Stimulated activated CD4-positive, alpha-beta T cell treated with anti-CD3 and anti-CD28 coated beads, Interleukin-4, amount 100 ng/mL, for 1 hour (primary cell): ENCODE measurements at regions not wholly inside any gene's neighbourhood (a gene's known extent, or its start where the extent isn't known, plus 50 kb on each side); places are given as distances from the start of the nearest gene placed in this dataset.
"Not testable (repeated sequence)": the region's sequence is repeated elsewhere in the genome, so short reads cannot be mapped to it uniquely, and the experiment has no call there.

Source experiments
- DNase-seq: peaks from one replicate; pipeline ENCODE4 v3.0.0-alpha.2; 2020

DNA sequence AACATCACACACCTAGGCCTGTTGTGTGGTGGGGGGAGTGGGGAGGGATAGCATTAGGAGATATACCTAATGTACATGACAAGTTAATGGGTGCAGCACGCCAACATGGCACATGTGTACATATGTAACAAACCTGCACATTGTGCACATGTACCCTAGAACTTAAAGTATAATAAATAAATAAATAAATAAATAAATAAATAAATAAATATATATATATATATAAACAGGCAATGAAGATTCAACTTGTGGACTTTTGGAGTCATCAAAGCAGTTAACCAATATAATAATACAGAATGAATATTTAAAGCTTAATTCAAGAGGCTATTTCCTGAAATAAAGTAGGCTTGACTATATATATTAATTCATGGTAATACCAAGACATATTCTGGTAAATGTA lies 167.0 kb downstream of the FOXD2 start:
- not testable (repeated sequence) for DNase-seq

- DNase-seq = no peak
Measured at GRCh38 chr1:47608296-47608875, 170.5 kb downstream of the FOXD2 start.

- no peak for DNase-seq
Measured at GRCh38 chr1:47611992-47612391, 174.1 kb downstream of the FOXD2 start.

DNA sequence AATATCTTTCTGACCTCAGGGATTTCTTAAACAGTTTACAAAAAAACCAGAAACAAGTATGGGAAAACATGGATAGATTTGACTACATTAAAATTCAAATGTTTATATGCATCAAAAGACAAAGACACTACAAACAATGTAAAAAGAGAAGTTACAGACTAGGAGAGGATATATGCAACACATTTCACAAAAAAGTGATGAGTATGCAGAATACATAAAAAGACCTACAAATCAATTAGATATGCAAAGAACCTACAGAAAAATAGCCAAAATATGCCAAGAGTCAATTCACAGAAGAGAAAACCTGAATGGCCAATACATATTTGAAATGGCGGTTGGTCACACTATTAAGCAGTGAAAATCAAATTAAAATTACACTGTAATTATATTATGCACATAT lies 175.0 kb downstream of the FOXD2 start:
- no peak for DNase-seq

DNA sequence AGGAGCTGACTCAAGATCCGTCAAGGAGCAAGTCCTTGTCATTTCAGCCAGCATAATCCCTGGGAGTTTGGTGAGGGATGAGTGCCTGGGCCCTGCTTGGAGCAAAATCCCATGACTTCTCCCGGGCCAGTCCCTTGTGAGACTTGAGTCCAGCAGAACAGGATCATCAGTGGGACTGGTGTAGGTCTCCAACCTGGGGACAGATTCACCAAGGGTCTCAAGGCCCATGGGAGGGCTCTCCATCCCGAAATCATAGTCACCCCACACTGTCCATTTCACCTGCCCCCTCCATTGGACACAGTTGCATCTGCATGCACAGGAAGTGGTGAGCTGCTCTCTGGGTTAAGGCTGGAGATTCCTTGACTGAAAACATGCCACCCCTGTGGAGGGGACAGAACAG lies 178.2 kb downstream of the FOXD2 start:
- no peak for DNase-seq

- DNase-seq = no peak
Measured at GRCh38 chr1:47616906-47617305, 179.1 kb downstream of the FOXD2 start.

GRCh38 chr1:47617381-47618221 lies 179.8 kb downstream of the FOXD2 start:
- no peak for DNase-seq

GRCh38 chr1:47618222-47618720 lies 180.4 kb downstream of the FOXD2 start:
- no peak for DNase-seq

DNA sequence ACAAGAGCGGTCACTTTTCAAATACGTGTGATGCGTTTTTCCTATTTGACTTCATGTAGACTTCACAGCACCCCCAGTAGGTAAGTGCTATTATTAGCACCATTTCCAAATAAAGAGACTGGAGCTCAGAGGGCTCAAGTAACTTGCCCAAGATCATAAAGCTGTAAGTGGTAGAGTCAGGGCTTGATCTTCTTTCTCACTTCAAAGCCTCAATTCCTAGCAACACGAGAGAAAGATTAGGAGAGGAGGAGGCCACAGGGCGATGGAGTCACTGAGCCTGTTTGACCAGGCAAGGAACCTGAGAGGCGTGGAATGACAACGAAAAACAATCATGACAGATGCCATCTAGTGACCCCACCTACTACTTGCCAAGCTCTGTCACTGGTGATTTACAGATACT lies 181.0 kb downstream of the FOXD2 start:
- DNase-seq = no peak

DNA sequence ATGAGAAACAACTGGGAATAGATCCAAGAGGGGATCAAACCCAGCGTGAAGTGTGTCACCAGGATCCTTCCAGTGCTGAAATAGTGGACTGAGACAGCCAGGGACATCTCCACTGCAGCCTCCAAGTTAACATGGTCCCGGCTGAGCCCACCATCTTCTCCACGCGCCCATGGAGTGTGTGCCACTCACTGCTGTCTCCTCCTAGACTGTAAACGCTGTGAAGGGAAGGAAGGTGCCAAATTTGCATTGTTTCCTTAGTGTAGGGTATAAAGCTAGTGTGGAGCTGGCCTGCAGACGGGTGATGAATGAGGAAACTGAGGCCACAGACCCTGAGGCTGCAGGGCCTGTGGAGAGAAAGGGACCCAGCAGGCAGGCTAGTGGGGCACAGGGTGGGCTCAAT lies 183.6 kb downstream of the FOXD2 start:
- DNase-seq = no peak

- DNase-seq = no peak
Measured at GRCh38 chr1:47621977-47622376, 184.1 kb downstream of the FOXD2 start.

DNA sequence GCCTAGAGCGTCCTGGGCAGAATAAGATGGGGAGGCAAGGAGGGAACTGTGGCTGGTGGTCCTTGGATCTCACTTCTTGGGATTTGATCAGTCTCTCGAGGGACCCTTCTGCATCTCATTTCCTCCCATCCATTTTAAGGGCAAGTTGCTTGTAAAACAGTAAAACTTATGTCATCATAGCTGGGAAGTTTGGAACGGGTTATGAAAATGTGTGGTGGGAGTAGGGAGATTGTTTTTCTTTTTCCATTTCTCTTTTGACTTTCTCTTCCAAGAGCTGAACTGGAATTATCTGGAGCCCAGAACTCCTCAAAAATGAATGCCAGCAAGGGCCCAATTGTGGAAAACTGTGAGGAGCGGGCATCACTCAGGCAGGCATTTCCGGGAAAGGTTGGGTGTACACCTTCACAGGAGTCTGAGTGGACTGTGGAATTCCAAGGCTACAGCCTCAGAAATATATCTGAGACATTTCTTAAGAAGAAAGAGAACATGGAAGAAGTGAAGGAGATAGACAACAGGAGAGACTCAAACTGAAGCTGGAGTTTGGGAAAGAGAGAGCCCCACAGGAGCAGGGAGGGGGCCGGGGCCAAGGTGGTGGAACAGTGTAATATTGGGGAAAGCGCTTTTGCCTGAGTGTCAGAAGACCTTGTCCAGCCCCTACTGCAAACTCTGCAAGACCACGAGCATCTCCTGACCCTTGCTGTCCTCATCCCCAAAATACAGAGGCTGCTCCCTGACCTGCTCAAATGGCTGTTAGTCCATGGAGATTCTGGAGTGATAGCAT lies 185.1 kb downstream of the FOXD2 start:
- no peak for DNase-seq

- DNase-seq = no peak
Measured at GRCh38 chr1:47623557-47623940, 185.7 kb downstream of the FOXD2 start.

DNA sequence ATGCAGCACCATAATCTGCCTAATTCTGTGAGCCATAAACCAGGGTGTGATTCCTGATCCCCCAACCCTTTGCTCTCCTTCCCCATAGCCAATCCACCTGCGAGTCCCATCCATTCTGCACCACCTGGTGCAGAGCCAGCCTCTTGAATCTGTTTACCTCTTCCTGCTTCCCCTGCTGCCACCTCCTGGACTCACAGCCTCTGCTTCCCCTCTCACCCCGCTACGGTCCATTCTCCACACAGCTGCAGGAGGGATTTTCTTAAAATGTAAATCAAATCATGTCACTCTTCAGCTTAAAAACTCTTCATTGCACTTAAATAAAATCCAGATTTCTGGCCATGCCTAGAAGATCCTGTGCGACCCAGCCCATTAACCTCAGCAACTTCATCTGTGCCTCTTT lies 186.7 kb downstream of the FOXD2 start:
- DNase-seq = no peak

DNA sequence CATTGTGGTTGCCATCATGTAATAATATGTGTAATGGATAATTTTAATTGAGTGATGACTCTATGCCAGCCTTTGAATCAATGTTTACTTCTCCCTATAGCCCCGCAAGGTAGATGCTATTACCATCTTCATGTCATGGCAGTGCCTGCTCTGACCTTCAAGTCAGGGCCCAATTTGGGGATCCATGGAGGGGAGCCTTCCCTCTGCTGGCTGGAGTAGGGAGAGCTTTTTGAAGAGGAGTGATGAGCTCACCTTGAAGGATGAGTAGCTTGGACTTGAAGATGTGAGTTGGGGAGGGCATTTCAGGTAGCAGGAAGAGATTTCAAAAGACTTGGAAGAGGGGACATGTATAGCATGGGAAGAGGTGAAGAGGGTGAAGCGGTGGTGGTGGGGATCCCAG lies 189.2 kb downstream of the FOXD2 start:
- DNase-seq = no peak

GRCh38 chr1:47627471-47628370 lies 189.9 kb downstream of the FOXD2 start:
- DNase-seq = no peak

DNA sequence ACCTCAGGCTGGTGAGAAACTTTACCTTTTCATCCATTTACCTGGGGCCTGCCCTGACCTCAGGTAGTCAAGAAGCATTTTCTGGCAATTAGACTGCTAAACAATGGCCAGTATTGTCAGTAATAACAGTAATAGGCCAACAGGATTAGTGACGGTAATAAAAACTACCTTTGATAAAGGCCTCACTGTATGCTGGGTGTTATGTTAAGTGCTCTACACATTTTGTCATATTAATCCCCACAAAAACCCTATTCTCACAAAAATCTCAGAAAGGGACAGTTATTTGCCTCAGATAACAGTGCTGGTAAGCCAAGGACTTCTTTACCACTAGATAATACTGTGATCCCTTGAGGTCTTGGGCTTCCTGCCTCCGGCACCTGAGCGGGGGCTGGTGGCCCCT lies 191.4 kb downstream of the FOXD2 start:
- DNase-seq = no peak

- no peak for DNase-seq
Measured at GRCh38 chr1:47630346-47630745, 192.5 kb downstream of the FOXD2 start.

- DNase-seq = no peak
Measured at GRCh38 chr1:47631411-47631995, 193.7 kb downstream of the FOXD2 start.

DNA sequence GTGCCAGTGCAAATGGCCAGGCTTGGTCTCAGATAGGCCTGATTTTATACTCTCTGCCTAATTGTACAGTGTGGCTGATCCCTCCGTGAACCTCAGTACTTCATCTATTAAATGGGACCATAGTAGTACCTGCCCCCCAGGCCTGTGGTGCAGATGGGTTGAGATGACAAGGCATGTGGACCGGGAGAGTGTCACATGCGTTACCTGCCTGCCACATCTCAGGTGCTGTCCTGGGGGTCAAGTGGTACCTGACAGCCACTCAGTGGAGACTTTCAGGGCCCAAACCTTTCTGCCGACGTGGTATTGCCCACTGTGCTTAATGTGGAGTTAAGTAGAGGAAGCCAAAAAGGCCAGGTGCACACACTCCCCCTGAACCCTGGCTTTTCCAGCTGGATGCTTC lies 197.3 kb downstream of the FOXD2 start:
- no peak for DNase-seq

- no peak for DNase-seq
Measured at GRCh38 chr1:47635597-47635996, 197.8 kb downstream of the FOXD2 start.

GRCh38 chr1:47637111-47637685 lies 199.4 kb downstream of the FOXD2 start:
- DNase-seq = no peak
